ENCODE measurements at regions not wholly inside any gene's neighbourhood (a gene's known extent, or its start where the extent isn't known, plus 50 kb on each side); places are given as distances from the start of the nearest gene placed in this dataset.

- H3K23ac ChIP-seq (ENCODE audit: insufficient read length): no peak overlapping the region
- H3K23me2 ChIP-seq (ENCODE audit: low read depth, low read length): no peaks in the 10 kb centered on the region
- H2BK120ac ChIP-seq (replicated peaks; ENCODE audit: low read depth, low read length): no peak overlapping the region
- no peak overlapping the region for H3K27ac ChIP-seq (ENCODE audit: low read depth, low read length)
- H2BK15ac ChIP-seq (ENCODE audit: low read length): no peak overlapping the region
- H4K5ac ChIP-seq (ENCODE audit: insufficient read length, low read depth, low read length): no peak overlapping the region
- no peak overlapping the region for H2AFZ ChIP-seq (ENCODE audit: low read length)
- 0 out of 7 replicates have a peak, but pooled peaks cover 0 to 1% (median 0%) of the 10 kb centered on the region in 4 experiments for H3K4me1 ChIP-seq (replicated peaks in 1 of 4; ENCODE audit: control insufficient read depth in 3 of 4, insufficient read depth in 4 of 4, low read length in 3 of 4)
- no peaks in the 10 kb centered on the region for H3K79me1 ChIP-seq (ENCODE audit: low read depth, low read length)
- H4K91ac ChIP-seq (replicated peaks; ENCODE audit: insufficient read length, low read length): no peak overlapping the region
- DNase-seq (ENCODE audit: low read depth in 1 of 2, low spot score in 2 of 2) (no peak), FAIRE-seq (peak; percentile 74)
- H3K4ac ChIP-seq (replicated peaks; ENCODE audit: insufficient read length, low read depth, low read length): no peak overlapping the region
- no peak overlapping the region for H3K9ac ChIP-seq (replicated peaks in 1 of 4; ENCODE audit: extremely low read depth in 1 of 4, low read depth in 3 of 4, low read length in 3 of 4)
- H2AK5ac ChIP-seq (ENCODE audit: low read depth, low read length): no peak overlapping the region
- CTCF ChIA-PET (ENCODE audit: partially characterized antibody): interaction anchor here (0.7 to 5.1 kb wide), 32 partner anchors 11 to 306 kb away, joined by 3 to 58 read pairs (median 4); no protein-coding TSS in a partner anchor
- no peak overlapping the region for H3K18ac ChIP-seq (ENCODE audit: extremely low read depth, low read length)
- no peak overlapping the region for H2BK12ac ChIP-seq (ENCODE audit: low read depth, low read length)
- H2BK20ac ChIP-seq (ENCODE audit: low read length): no peak overlapping the region
- no peaks in the 10 kb centered on the region for H3K27me3 ChIP-seq (replicated peaks in 1 of 4; ENCODE audit: control insufficient read depth in 3 of 4, extremely low read depth in 1 of 4, insufficient read depth in 3 of 4, low read length in 3 of 4)
- no peaks in the 10 kb centered on the region for H3K9me3 ChIP-seq (ENCODE audit: insufficient read depth in 2 of 2, low read depth in 1 of 2, low read length in 1 of 2)
- no peaks in the 10 kb centered on the region for H3K79me2 ChIP-seq (ENCODE audit: control insufficient read depth in 1 of 2, insufficient read depth in 2 of 2, low read length in 2 of 2)
- H4K8ac ChIP-seq (ENCODE audit: extremely low read depth, insufficient read depth, low read length): no peak overlapping the region
- no peak overlapping the region for H3K4me2 ChIP-seq (ENCODE audit: insufficient read depth in 1 of 2, low read depth in 2 of 2, low read length in 2 of 2)
- H3K14ac ChIP-seq (ENCODE audit: insufficient read length): no peak overlapping the region
- POLR2A ChIA-PET (ENCODE audit: partially characterized antibody): no interaction called here
- H3K4me3 ChIP-seq (ENCODE audit: extremely low read depth in 1 of 4, insufficient read depth in 2 of 4, low read depth in 3 of 4, low read length in 4 of 4): no peak overlapping the region
- no peaks in the 10 kb centered on the region for H3K36me3 ChIP-seq (ENCODE audit: control insufficient read depth in 2 of 4, insufficient read depth in 4 of 4, low read length in 3 of 4)
- H4K20me1 ChIP-seq (replicated peaks in 1 of 2; ENCODE audit: control insufficient read depth in 1 of 2, insufficient read depth in 2 of 2, low read length in 2 of 2): no peaks in the 10 kb centered on the region
- no peak overlapping the region for H3K56ac ChIP-seq (replicated peaks; ENCODE audit: insufficient read length, low read depth, low read length)
- no peak overlapping the region for H2BK5ac ChIP-seq (ENCODE audit: low read depth, low read length)
- TF ChIP-seq RNF2 (IDR thresholded peaks at IDR 0.05; ENCODE audit: borderline replicate concordance, low read depth, low read length, missing control alignments, poor library complexity, severe bottlenecking): no peak
- no peak for TF ChIP-seq JUN (IDR thresholded peaks at IDR 0.05; ENCODE audit: low read depth, low read length)
- no peak for TF ChIP-seq NANOG (IDR thresholded peaks at IDR 0.05; ENCODE audit: insufficient read depth, low read depth, low read length, poor library complexity, severe bottlenecking)
- 0 out of 2 replicates have a peak, but pooled peaks have one; percentile 21 for TF ChIP-seq MAFK (IDR thresholded peaks at IDR 0.05; ENCODE audit: low read depth, low read length)
- TF ChIP-seq SIX5 (IDR thresholded peaks at IDR 0.05; ENCODE audit: low read depth, low read length): no peak
- TF ChIP-seq TAF7 (optimal IDR thresholded peaks at IDR 0.05; ENCODE audit: borderline replicate concordance, low read depth, low read length): no peak
- TF ChIP-seq EP300 (IDR thresholded peaks at IDR 0.05; ENCODE audit: borderline replicate concordance in 1 of 2, low read depth in 2 of 2, low read length in 2 of 2): no peak
- no peak for TF ChIP-seq CBX5 (IDR thresholded peaks at IDR 0.05; ENCODE audit: low read depth, low read length)
- no peak for TF ChIP-seq FOSL1 (IDR thresholded peaks at IDR 0.05; ENCODE audit: insufficient read depth, low read depth, low read length)
- TF ChIP-seq CTCF (IDR thresholded peaks at IDR 0.05; ENCODE audit: control extremely low read depth in 1 of 3, insufficient read depth in 1 of 3, low read depth in 1 of 3, low read length in 3 of 3): peak; percentile 33 to 54 (median 51)
- TF ChIP-seq CBX8 (IDR thresholded peaks at IDR 0.05; ENCODE audit: borderline replicate concordance, low read depth, low read length): no peak
- no peak for TF ChIP-seq SP4 (IDR thresholded peaks at IDR 0.05; ENCODE audit: low read length)
Measured at GRCh38 chr9:7358876-7359275, 440.7 kb downstream of the DMAC1 start.

All from H1 (cell line).